ENCODE measurements at regions not wholly inside any gene's neighbourhood (a gene's known extent, or its start where the extent isn't known, plus 50 kb on each side); places are given as distances from the start of the nearest gene placed in this dataset.

DNA sequence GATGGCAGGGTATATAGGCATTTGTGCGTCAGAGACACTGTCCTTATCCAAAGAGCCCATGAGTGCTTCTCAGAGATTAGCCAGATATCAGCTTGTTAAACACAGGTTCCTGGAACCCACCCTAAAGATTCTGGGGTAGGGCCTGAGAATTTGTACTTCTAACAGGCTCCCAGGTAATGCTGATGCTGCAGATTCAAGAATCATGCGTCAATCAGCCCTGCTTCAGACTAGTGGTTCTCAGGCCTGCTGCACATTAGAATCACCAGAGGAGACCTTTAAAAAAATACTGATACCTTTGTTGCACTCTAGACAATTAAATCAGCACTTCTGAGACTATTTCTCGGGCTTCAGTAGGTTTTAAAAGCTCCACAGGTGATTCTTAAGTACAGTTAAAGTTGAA, 369.5 kb downstream of the MFSD1 start:
- H2AFZ ChIP-seq: no peak overlapping the region
- TF ChIP-seq EZH2 (IDR thresholded peaks at IDR 0.05; ENCODE audit: low read depth, unreplicated experiment): no peak
- no peak for TF ChIP-seq STAT1 (IDR thresholded peaks at IDR 0.05; ENCODE audit: unreplicated experiment)
- no peak for TF ChIP-seq ZNF462 (CRISPR knock-in tag; IDR thresholded peaks at IDR 0.05)
- TF ChIP-seq POLR2AphosphoS5 (IDR thresholded peaks at IDR 0.05; ENCODE audit: low read depth): no peak
- no peak for TF ChIP-seq JUNB (IDR thresholded peaks at IDR 0.05; ENCODE audit: unreplicated experiment)
- TF ChIP-seq, protein P1, sequence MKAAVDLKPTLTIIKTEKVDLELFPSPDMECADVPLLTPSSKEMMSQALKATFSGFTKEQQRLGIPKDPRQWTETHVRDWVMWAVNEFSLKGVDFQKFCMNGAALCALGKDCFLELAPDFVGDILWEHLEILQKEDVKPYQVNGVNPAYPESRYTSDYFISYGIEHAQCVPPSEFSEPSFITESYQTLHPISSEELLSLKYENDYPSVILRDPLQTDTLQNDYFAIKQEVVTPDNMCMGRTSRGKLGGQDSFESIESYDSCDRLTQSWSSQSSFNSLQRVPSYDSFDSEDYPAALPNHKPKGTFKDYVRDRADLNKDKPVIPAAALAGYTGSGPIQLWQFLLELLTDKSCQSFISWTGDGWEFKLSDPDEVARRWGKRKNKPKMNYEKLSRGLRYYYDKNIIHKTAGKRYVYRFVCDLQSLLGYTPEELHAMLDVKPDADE (IDR thresholded peaks at IDR 0.05): no peak
- TF ChIP-seq EZH2phosphoT487 (IDR thresholded peaks at IDR 0.05; ENCODE audit: unreplicated experiment): no peak
- TF ChIP-seq CTCF (conservative IDR thresholded peaks at IDR 0.05; ENCODE audit: low read depth in 2 of 2): no peak
- TF ChIP-seq CREB1 (CRISPR knock-in tag; IDR thresholded peaks at IDR 0.05; ENCODE audit: low read depth): no peak
- TF ChIP-seq ZNF331 (CRISPR knock-in tag; IDR thresholded peaks at IDR 0.05; ENCODE audit: low read depth): no peak
- TF ChIP-seq NANOG (IDR thresholded peaks at IDR 0.05; ENCODE audit: borderline replicate concordance): no peak
- TF ChIP-seq ZNF114 (CRISPR knock-in tag; IDR thresholded peaks at IDR 0.05): no peak
- TF ChIP-seq, protein P2, sequence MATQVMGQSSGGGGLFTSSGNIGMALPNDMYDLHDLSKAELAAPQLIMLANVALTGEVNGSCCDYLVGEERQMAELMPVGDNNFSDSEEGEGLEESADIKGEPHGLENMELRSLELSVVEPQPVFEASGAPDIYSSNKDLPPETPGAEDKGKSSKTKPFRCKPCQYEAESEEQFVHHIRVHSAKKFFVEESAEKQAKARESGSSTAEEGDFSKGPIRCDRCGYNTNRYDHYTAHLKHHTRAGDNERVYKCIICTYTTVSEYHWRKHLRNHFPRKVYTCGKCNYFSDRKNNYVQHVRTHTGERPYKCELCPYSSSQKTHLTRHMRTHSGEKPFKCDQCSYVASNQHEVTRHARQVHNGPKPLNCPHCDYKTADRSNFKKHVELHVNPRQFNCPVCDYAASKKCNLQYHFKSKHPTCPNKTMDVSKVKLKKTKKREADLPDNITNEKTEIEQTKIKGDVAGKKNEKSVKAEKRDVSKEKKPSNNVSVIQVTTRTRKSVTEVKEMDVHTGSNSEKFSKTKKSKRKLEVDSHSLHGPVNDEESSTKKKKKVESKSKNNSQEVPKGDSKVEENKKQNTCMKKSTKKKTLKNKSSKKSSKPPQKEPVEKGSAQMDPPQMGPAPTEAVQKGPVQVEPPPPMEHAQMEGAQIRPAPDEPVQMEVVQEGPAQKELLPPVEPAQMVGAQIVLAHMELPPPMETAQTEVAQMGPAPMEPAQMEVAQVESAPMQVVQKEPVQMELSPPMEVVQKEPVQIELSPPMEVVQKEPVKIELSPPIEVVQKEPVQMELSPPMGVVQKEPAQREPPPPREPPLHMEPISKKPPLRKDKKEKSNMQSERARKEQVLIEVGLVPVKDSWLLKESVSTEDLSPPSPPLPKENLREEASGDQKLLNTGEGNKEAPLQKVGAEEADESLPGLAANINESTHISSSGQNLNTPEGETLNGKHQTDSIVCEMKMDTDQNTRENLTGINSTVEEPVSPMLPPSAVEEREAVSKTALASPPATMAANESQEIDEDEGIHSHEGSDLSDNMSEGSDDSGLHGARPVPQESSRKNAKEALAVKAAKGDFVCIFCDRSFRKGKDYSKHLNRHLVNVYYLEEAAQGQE (IDR thresholded peaks at IDR 0.05; ENCODE audit: unreplicated experiment): no peak

More for the DNA sequence above, 369.5 kb downstream of the MFSD1 start:
- no peaks in the 10 kb centered on the region for H3K27me3 ChIP-seq (ENCODE audit: insufficient read depth)
- ATAC-seq (no peak), DNase-seq (ENCODE audit: low spot score) (no peak)
- Mint-ChIP-seq H3K36me3 (ENCODE audit: low read depth) (no peaks in the 10 kb centered on the region), H3K9me3 (no peaks in the 10 kb centered on the region), H3K27me3 (ENCODE audit: insufficient read depth, low read depth, poor library complexity) (no peaks in the 10 kb centered on the region), H3K4me1 (no peaks in the 10 kb centered on the region), H3K27ac (no peak overlapping the region), H3K4me3 (no peak overlapping the region)
- no peaks in the 10 kb centered on the region for H4K20me1 ChIP-seq (replicated peaks; ENCODE audit: insufficient read depth)
- no peaks in the 10 kb centered on the region for H3K79me2 ChIP-seq (replicated peaks; ENCODE audit: insufficient read depth)
- H3K4me1 ChIP-seq (ENCODE audit: insufficient read depth): no peaks in the 10 kb centered on the region
- no peaks in the 10 kb centered on the region for H3K36me3 ChIP-seq (ENCODE audit: insufficient read depth)
- 0 out of 2 replicates have a peak, but pooled peaks cover 2% of the 10 kb centered on the region for H3K9me2 ChIP-seq (ENCODE audit: insufficient read depth)
- no peak overlapping the region for H3K27ac ChIP-seq (ENCODE audit: low read depth)
- no peak overlapping the region for H3K4me3 ChIP-seq
- H3K4me2 ChIP-seq: no peak overlapping the region
- no peaks in the 10 kb centered on the region for H3F3A ChIP-seq (replicated peaks; ENCODE audit: low read depth)
